Right forelimb (tissue), 1 donor: ENCODE measurements at regions not wholly inside any gene's neighbourhood (a gene's known extent, or its start where the extent isn't known, plus 50 kb on each side); places are given as distances from the start of the nearest gene placed in this dataset.

Experiments
- DNase-seq: peaks from one replicate; pipeline ENCODE4 v3.0.0-alpha.2; 2018

GRCh38 chr3:157573780-157574378, 70.7 kb upstream of the VEPH1 start:
- DNase-seq, result no peak

GRCh38 chr3:157573281-157573680, 70.1 kb upstream of the VEPH1 start:
- no peak for DNase-seq

GRCh38 chr3:157572559-157573270, 69.5 kb upstream of the VEPH1 start:
- DNase-seq, result no peak

GRCh38 chr3:157566596-157566995, 63.4 kb upstream of the VEPH1 start:
- no peak for DNase-seq

GRCh38 chr3:157559401-157559800, 56.2 kb upstream of the VEPH1 start:
- no peak for DNase-seq
